Caco-2 (cell line): ENCODE measurements at regions not wholly inside any gene's neighbourhood (a gene's known extent, or its start where the extent isn't known, plus 50 kb on each side); places are given as distances from the start of the nearest gene placed in this dataset.

Experiments used
- BruUV-seq: library from RNA; stranded (reverse); fragments of 400-500 nt; replicated peaks from 2 replicates; lab custom pipeline; 2021; lab: Mats Ljungman, UMichigan
- CTCF ChIA-PET: fragments of 300-600 bp; sonication (Branson Sonifier 250); formaldehyde crosslinking; loops from one replicate; lab custom pipeline; 2022; ENCODE audit warnings: antibody characterized with exemption; lab: Charles Lee
- POLR2A ChIA-PET: fragments of 300-600 bp; sonication (Branson Sonifier 250); formaldehyde crosslinking; loops from one replicate; lab custom pipeline; 2022; ENCODE audit warnings: antibody characterized with exemption; lab: Charles Lee
- DNase-seq, 2 experiments: peaks; one replicate each; pipeline versions ENCODE4 v3.0.0 to v3.0.0-alpha.2; 2020 to 2022
- H3K27me3 ChIP-seq: replicated peaks from 2 replicates; pipeline ENCODE4 v1.6.0; 2011; ENCODE audit warnings: low read length; ENCODE audit not compliant: control insufficient read depth, insufficient read depth
- H3K36me3 ChIP-seq: 2 replicates; pipeline ENCODE4 v1.5.1; 2011; ENCODE audit warnings: low read length; ENCODE audit not compliant: control insufficient read depth, insufficient read depth
- H3K4me1 ChIP-seq: fragments of 250-450 bp; sonication (Bioruptor Pico); 2 replicates; pipeline ENCODE4 v1.5.1; 2020; ENCODE audit warnings: mild to moderate bottlenecking
- H3K4me3 ChIP-seq: 2 replicates; pipeline ENCODE4 v1.5.1; 2011; ENCODE audit warnings: low read depth, mild to moderate bottlenecking, control low read depth, low read length
- H3K9me3 ChIP-seq: fragments of 250-450 bp; sonication (Bioruptor Pico); 2 replicates; pipeline ENCODE4 v1.5.1; 2020; ENCODE audit warnings: mild to moderate bottlenecking, moderate library complexity
- H3K27ac Mint-ChIP-seq: one replicate; pipeline ENCODE4 v1.8.0; 2022; ENCODE audit warnings: mixed read lengths; ENCODE audit not compliant: unreplicated experiment
- H3K27me3 Mint-ChIP-seq: one replicate; pipeline ENCODE4 v1.8.0; 2022; ENCODE audit warnings: mixed read lengths; ENCODE audit not compliant: insufficient read depth, unreplicated experiment
- H3K36me3 Mint-ChIP-seq: one replicate; pipeline ENCODE4 v1.8.0; 2022; ENCODE audit warnings: mild to moderate bottlenecking, mixed read lengths; ENCODE audit not compliant: insufficient read depth, unreplicated experiment
- H3K4me1 Mint-ChIP-seq: one replicate; pipeline ENCODE4 v1.8.0; 2022; ENCODE audit warnings: low read depth, mixed read lengths; ENCODE audit not compliant: unreplicated experiment
- H3K4me3 Mint-ChIP-seq: one replicate; pipeline ENCODE4 v1.8.0; 2022; ENCODE audit warnings: mild to moderate bottlenecking, moderate library complexity, mixed read lengths; ENCODE audit not compliant: unreplicated experiment
- H3K9me3 Mint-ChIP-seq: one replicate; pipeline ENCODE4 v1.8.0; 2022; ENCODE audit warnings: mixed read lengths; ENCODE audit not compliant: unreplicated experiment
- intact Hi-C: fragments of 100-400 bp; cut with micrococcal nuclease; formaldehyde crosslinking; loops from one replicate; pipeline ENCODE4 v1.10.0; 2022; ENCODE audit not compliant: unreplicated experiment
- TF ChIP-seq, protein P1 (sequence below), 2 experiments: fragments of 200-600 bp in 1 of 2; IDR thresholded peaks; 1 replicate in 1 of 2; 2 replicates in 1 of 2; pipeline versions ENCODE4 v1.5.1 to v1.8.0; 2011 to 2022; ENCODE audit warnings: antibody characterized with exemption in 1 of 2, control low read depth in 1 of 2, inconsistent platforms in 1 of 2, low read depth in 1 of 2, low read length in 1 of 2, mild to moderate bottlenecking in 1 of 2, moderate library complexity in 1 of 2; ENCODE audit not compliant: insufficient read depth in 1 of 2, severe bottlenecking in 1 of 2, unreplicated experiment in 1 of 2

GRCh38 chr2:149651229-149651628 is 63.7 kb upstream of the MMADHC start:
- intact Hi-C loops = loop anchor here (5.0 kb wide), 1 partner anchor 39 kb away; no protein-coding TSS in a partner anchor
- TF ChIP-seq, protein P1, sequence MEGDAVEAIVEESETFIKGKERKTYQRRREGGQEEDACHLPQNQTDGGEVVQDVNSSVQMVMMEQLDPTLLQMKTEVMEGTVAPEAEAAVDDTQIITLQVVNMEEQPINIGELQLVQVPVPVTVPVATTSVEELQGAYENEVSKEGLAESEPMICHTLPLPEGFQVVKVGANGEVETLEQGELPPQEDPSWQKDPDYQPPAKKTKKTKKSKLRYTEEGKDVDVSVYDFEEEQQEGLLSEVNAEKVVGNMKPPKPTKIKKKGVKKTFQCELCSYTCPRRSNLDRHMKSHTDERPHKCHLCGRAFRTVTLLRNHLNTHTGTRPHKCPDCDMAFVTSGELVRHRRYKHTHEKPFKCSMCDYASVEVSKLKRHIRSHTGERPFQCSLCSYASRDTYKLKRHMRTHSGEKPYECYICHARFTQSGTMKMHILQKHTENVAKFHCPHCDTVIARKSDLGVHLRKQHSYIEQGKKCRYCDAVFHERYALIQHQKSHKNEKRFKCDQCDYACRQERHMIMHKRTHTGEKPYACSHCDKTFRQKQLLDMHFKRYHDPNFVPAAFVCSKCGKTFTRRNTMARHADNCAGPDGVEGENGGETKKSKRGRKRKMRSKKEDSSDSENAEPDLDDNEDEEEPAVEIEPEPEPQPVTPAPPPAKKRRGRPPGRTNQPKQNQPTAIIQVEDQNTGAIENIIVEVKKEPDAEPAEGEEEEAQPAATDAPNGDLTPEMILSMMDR (IDR thresholded peaks at IDR 0.05; ENCODE audit: insufficient read depth in 1 of 2, low read depth in 1 of 2, low read length in 1 of 2, severe bottlenecking in 1 of 2, unreplicated experiment in 1 of 2) = no peak
- peaks cover 13% of the 10 kb centered on the region; the same call in 1 of the 2 replicates for H3K9me3 ChIP-seq
- Mint-ChIP-seq H3K36me3 (no peaks in the 10 kb centered on the region), H3K27me3 (no peaks in the 10 kb centered on the region), H3K27ac (no peak overlapping the region), H3K9me3 (no peaks in the 10 kb centered on the region), H3K4me1 (peaks cover 48% of the 10 kb centered on the region), H3K4me3 (no peak overlapping the region)
- POLR2A ChIA-PET = no interaction called here
- H3K36me3 ChIP-seq = no peaks in the 10 kb centered on the region
- H3K27me3 ChIP-seq = no peaks in the 10 kb centered on the region
- H3K4me3 ChIP-seq = no peak overlapping the region
- CTCF ChIA-PET = no interaction called here
- BruUV-seq = no TSS peak
- DNase-seq = peak; percentile 30 to 56
- peaks cover 50% of the 10 kb centered on the region for H3K4me1 ChIP-seq

GRCh38 chr2:149650006-149650405 is 62.4 kb upstream of the MMADHC start:
- ChIA-PET CTCF (no interaction called here), POLR2A (no interaction called here)
- no peaks in the 10 kb centered on the region for H3K27me3 Mint-ChIP-seq
- Histone ChIP-seq H3K9me3 (peaks cover 13% of the 10 kb centered on the region; the same call in 1 of the 2 replicates), H3K4me3 (no peak overlapping the region), H3K36me3 (no peaks in the 10 kb centered on the region), H3K4me1 (peaks cover 50% of the 10 kb centered on the region), H3K27me3 (no peaks in the 10 kb centered on the region)
- no peak for DNase-seq
- no peak overlapping the region for H3K4me3 Mint-ChIP-seq
- H3K9me3 Mint-ChIP-seq = no peaks in the 10 kb centered on the region
- peaks cover 48% of the 10 kb centered on the region for H3K4me1 Mint-ChIP-seq
- intact Hi-C loops = loop anchor here (5.0 kb wide), 1 partner anchor 38 kb away; no protein-coding TSS in a partner anchor
- BruUV-seq = no TSS peak
- H3K27ac Mint-ChIP-seq = no peak overlapping the region
- TF ChIP-seq, protein P1 (IDR thresholded peaks at IDR 0.05; ENCODE audit: insufficient read depth in 1 of 2, low read depth in 1 of 2, low read length in 1 of 2, severe bottlenecking in 1 of 2, unreplicated experiment in 1 of 2) = no peak
- no peaks in the 10 kb centered on the region for H3K36me3 Mint-ChIP-seq

- H3K9me3 ChIP-seq = peaks cover 18% of the 10 kb centered on the region; the same call in 1 of the 2 replicates
- CTCF ChIA-PET = no interaction called here
- BruUV-seq = no TSS peak
- H3K27me3 ChIP-seq = no peaks in the 10 kb centered on the region
- Mint-ChIP-seq H3K4me1 (peaks cover 34% of the 10 kb centered on the region), H3K4me3 (no peak overlapping the region), H3K27ac (peak overlapping the region; percentile 64), H3K9me3 (no peaks in the 10 kb centered on the region), H3K36me3 (no peaks in the 10 kb centered on the region), H3K27me3 (no peaks in the 10 kb centered on the region)
- POLR2A ChIA-PET = no interaction called here
- peaks cover 36% of the 10 kb centered on the region for H3K4me1 ChIP-seq
- peak; percentile 31 to 47 for DNase-seq
- intact Hi-C loops = no loop called here
- TF ChIP-seq, protein P1 (IDR thresholded peaks at IDR 0.05; ENCODE audit: insufficient read depth in 1 of 2, low read depth in 1 of 2, low read length in 1 of 2, severe bottlenecking in 1 of 2, unreplicated experiment in 1 of 2) = no peak
- no peak overlapping the region for H3K4me3 ChIP-seq
- H3K36me3 ChIP-seq = no peaks in the 10 kb centered on the region
Measured at GRCh38 chr2:149648282-149649030, 60.9 kb upstream of the MMADHC start.
